ENCODE measurements at regions not wholly inside any gene's neighbourhood (a gene's known extent, or its start where the extent isn't known, plus 50 kb on each side); places are given as distances from the start of the nearest gene placed in this dataset.

GRCh38 chr13:31873145-31873544, 133.8 kb downstream of the RXFP2 start:
- no peaks in the 10 kb centered on the region for H3K9me2 ChIP-seq (replicated peaks; ENCODE audit: low read depth, low read length)
- no peak overlapping the region for H3K4me2 ChIP-seq (ENCODE audit: low read depth, low read length, poor library complexity, severe bottlenecking)
- no peaks in the 10 kb centered on the region for H3K27me3 ChIP-seq (ENCODE audit: insufficient read depth, low read length, poor library complexity, severe bottlenecking)
- H3K4me3 ChIP-seq (ENCODE audit: low read length, poor library complexity, severe bottlenecking): no peak overlapping the region
- no peak overlapping the region for H3K9ac ChIP-seq (ENCODE audit: low read depth, low read length, poor library complexity, severe bottlenecking)
- no peaks in the 10 kb centered on the region for H4K20me1 ChIP-seq (ENCODE audit: insufficient read depth, low read length, poor library complexity, severe bottlenecking)
- no peaks in the 10 kb centered on the region for H3K79me2 ChIP-seq (ENCODE audit: insufficient read depth, low read length)
- H3K36me3 ChIP-seq (ENCODE audit: insufficient read depth, low read length): no peaks in the 10 kb centered on the region
- no peak overlapping the region for H2AFZ ChIP-seq (ENCODE audit: low read length)
- peaks cover 20% of the 10 kb centered on the region for H3K4me1 ChIP-seq (ENCODE audit: insufficient read depth, low read length, poor library complexity, severe bottlenecking)
- no peak for TF ChIP-seq CTCF (conservative IDR thresholded peaks at IDR 0.05; ENCODE audit: low read length)
- TF ChIP-seq EZH2phosphoT487 (IDR thresholded peaks at IDR 0.05; ENCODE audit: borderline replicate concordance): no peak
- no peaks in the 10 kb centered on the region for H3F3A ChIP-seq (ENCODE audit: low read depth)
- no peaks in the 10 kb centered on the region for H3K9me3 ChIP-seq (ENCODE audit: insufficient read depth, low read depth, low read length)

GRCh38 chr13:31875134-31875533, 135.8 kb downstream of the RXFP2 start:
- H4K20me1 ChIP-seq (ENCODE audit: insufficient read depth, low read length, poor library complexity, severe bottlenecking): no peaks in the 10 kb centered on the region
- H3F3A ChIP-seq (ENCODE audit: low read depth): no peaks in the 10 kb centered on the region
- H3K9ac ChIP-seq (ENCODE audit: low read depth, low read length, poor library complexity, severe bottlenecking): no peak overlapping the region
- TF ChIP-seq CTCF (conservative IDR thresholded peaks at IDR 0.05; ENCODE audit: low read length): no peak
- no peak for TF ChIP-seq EZH2phosphoT487 (IDR thresholded peaks at IDR 0.05; ENCODE audit: borderline replicate concordance)
- H3K27me3 ChIP-seq (ENCODE audit: insufficient read depth, low read length, poor library complexity, severe bottlenecking): no peaks in the 10 kb centered on the region
- H3K9me3 ChIP-seq (ENCODE audit: insufficient read depth, low read depth, low read length): no peaks in the 10 kb centered on the region
- H3K4me1 ChIP-seq (ENCODE audit: insufficient read depth, low read length, poor library complexity, severe bottlenecking): peaks cover 16% of the 10 kb centered on the region
- no peaks in the 10 kb centered on the region for H3K36me3 ChIP-seq (ENCODE audit: insufficient read depth, low read length)
- H3K4me2 ChIP-seq (ENCODE audit: low read depth, low read length, poor library complexity, severe bottlenecking): no peak overlapping the region
- H3K79me2 ChIP-seq (ENCODE audit: insufficient read depth, low read length): no peaks in the 10 kb centered on the region
- H2AFZ ChIP-seq (ENCODE audit: low read length): no peak overlapping the region
- no peak overlapping the region for H3K4me3 ChIP-seq (ENCODE audit: low read length, poor library complexity, severe bottlenecking)
- no peaks in the 10 kb centered on the region for H3K9me2 ChIP-seq (replicated peaks; ENCODE audit: low read depth, low read length)

- Histone ChIP-seq H3K9me2 (replicated peaks; ENCODE audit: low read depth, low read length) (no peaks in the 10 kb centered on the region), H3F3A (ENCODE audit: low read depth) (no peaks in the 10 kb centered on the region), H3K79me2 (ENCODE audit: insufficient read depth, low read length) (no peaks in the 10 kb centered on the region), H3K4me1 (ENCODE audit: insufficient read depth, low read length, poor library complexity, severe bottlenecking) (peaks cover 31% of the 10 kb centered on the region), H3K4me2 (ENCODE audit: low read depth, low read length, poor library complexity, severe bottlenecking) (no peak overlapping the region), H3K9me3 (ENCODE audit: insufficient read depth, low read depth, low read length) (no peaks in the 10 kb centered on the region), H3K27me3 (ENCODE audit: insufficient read depth, low read length, poor library complexity, severe bottlenecking) (no peaks in the 10 kb centered on the region), H2AFZ (ENCODE audit: low read length) (no peak overlapping the region), H3K4me3 (ENCODE audit: low read length, poor library complexity, severe bottlenecking) (no peak overlapping the region), H3K9ac (ENCODE audit: low read depth, low read length, poor library complexity, severe bottlenecking) (no peak overlapping the region), H4K20me1 (ENCODE audit: insufficient read depth, low read length, poor library complexity, severe bottlenecking) (no peaks in the 10 kb centered on the region), H3K36me3 (ENCODE audit: insufficient read depth, low read length) (no peaks in the 10 kb centered on the region)
- TF ChIP-seq CTCF (conservative IDR thresholded peaks at IDR 0.05; ENCODE audit: low read length) (no peak), EZH2phosphoT487 (IDR thresholded peaks at IDR 0.05; ENCODE audit: borderline replicate concordance) (no peak)
Observed at GRCh38 chr13:31878052-31878451, 138.7 kb downstream of the RXFP2 start.
